B cell (primary cell): ENCODE measurements at regions not wholly inside any gene's neighbourhood (a gene's known extent, or its start where the extent isn't known, plus 50 kb on each side); places are given as distances from the start of the nearest gene placed in this dataset.

Experiments used
- ATAC-seq: fragments of 200-7000 bp; cut with Tn5 transposase; one replicate; pipeline ENCODE4 v1.10.0; 2021; ENCODE audit warnings: low read depth, mild to moderate bottlenecking, moderate number of reproducible peaks, moderate library complexity
- CTCF ChIA-PET: fragments of 350-600 bp; sonication (Branson Sonifier 250); formaldehyde crosslinking; loops from one replicate; lab custom pipeline; 2021; ENCODE audit warnings: antibody characterized with exemption, inconsistent platforms; lab: Charles Lee
- POLR2A ChIA-PET: fragments of 350-600 bp; sonication (Branson Sonifier 250); formaldehyde crosslinking; loops from one replicate; lab custom pipeline; 2021; ENCODE audit warnings: antibody characterized with exemption; lab: Charles Lee
- DNase-seq: peaks from one replicate; pipeline ENCODE4 v3.0.0; 2013
- H2AFZ ChIP-seq: 2 replicates; pipeline ENCODE4 v1.6.1; 2012; ENCODE audit warnings: mild to moderate bottlenecking, low read depth, low read length; ENCODE audit not compliant: insufficient read depth, poor library complexity, severe bottlenecking
- H3K27ac ChIP-seq, 2 donors: 1 replicate in 1 of 2; 2 replicates in 1 of 2; pipeline ENCODE4 v1.5.1; 2012 to 2013; ENCODE audit warnings: low read length in 2 of 2, mild to moderate bottlenecking in 2 of 2, moderate library complexity in 1 of 2
- H3K27me3 ChIP-seq, 4 experiments: fragments of 200-600 bp in 1 of 4; sonication (generic) in 1 of 4; replicated peaks in 1 of 4; 1 replicate in 2 of 4; 2 replicates in 2 of 4; pipeline versions ENCODE4 v1.6.1 to v1.7.0; 2013 to 2016; ENCODE audit warnings: low read length in 3 of 4, mild to moderate bottlenecking in 2 of 4, mixed read lengths in 1 of 4, moderate library complexity in 1 of 4; ENCODE audit not compliant: insufficient read depth in 4 of 4, control insufficient read depth in 3 of 4; ENCODE audit errors: control extremely low read depth in 1 of 4
- H3K36me3 ChIP-seq, 2 experiments: replicated peaks in 1 of 2; 1 replicate in 1 of 2; 2 replicates in 1 of 2; pipeline versions ENCODE4 v1.6.1 to v1.7.1; 2013; ENCODE audit warnings: low read length in 1 of 2; ENCODE audit not compliant: insufficient read depth in 2 of 2, control insufficient read depth in 1 of 2; ENCODE audit errors: control extremely low read depth in 1 of 2, extremely low read depth in 1 of 2
- H3K4me1 ChIP-seq, 2 donors: fragments of 200-600 bp in 1 of 2; sonication (generic) in 1 of 2; 1 replicate in 1 of 2; 2 replicates in 1 of 2; pipeline versions ENCODE4 v1.5.1 to v1.6.1; 2013 to 2017; ENCODE audit warnings: low read length in 2 of 2; ENCODE audit not compliant: control insufficient read depth in 2 of 2, insufficient read depth in 2 of 2
- H3K4me2 ChIP-seq: replicated peaks from 2 replicates; pipeline ENCODE3; 2012; ENCODE audit warnings: mild to moderate bottlenecking, low read depth, low read length; ENCODE audit not compliant: poor library complexity, severe bottlenecking
- H3K4me3 ChIP-seq, 5 experiments: fragments of 200-600 bp in 1 of 5; sonication (generic) in 1 of 5; 1 replicate in 3 of 5; 2 replicates in 2 of 5; pipeline versions ENCODE4 v1.5.1 to v1.7.0; 2011 to 2016; ENCODE audit warnings: low read length in 4 of 5, mild to moderate bottlenecking in 4 of 5, low read depth in 2 of 5, control low read depth in 1 of 5, moderate library complexity in 1 of 5; ENCODE audit not compliant: insufficient read depth in 1 of 5; ENCODE audit errors: control extremely low read depth in 1 of 5, extremely low read depth in 1 of 5
- H3K79me2 ChIP-seq: fragments of 200-600 bp; sonication (generic); one replicate; pipeline ENCODE4 v1.6.0; 2016; ENCODE audit warnings: low read length; ENCODE audit not compliant: control insufficient read depth, insufficient read depth
- H3K9ac ChIP-seq: fragments of 200-600 bp; sonication (generic); 2 replicates; pipeline ENCODE4 v1.6.1; 2017; ENCODE audit warnings: mild to moderate bottlenecking, low read length, moderate library complexity
- H3K9me3 ChIP-seq, 3 donors: one replicate each; pipeline versions ENCODE4 v1.6.1 to v1.7.1; 2013; ENCODE audit warnings: low read length in 2 of 3; ENCODE audit not compliant: control insufficient read depth in 2 of 3, insufficient read depth in 1 of 3; ENCODE audit errors: control extremely low read depth in 1 of 3
- H4K20me1 ChIP-seq: 2 replicates; pipeline ENCODE4 v1.6.0; 2012; ENCODE audit warnings: mild to moderate bottlenecking, low read length; ENCODE audit not compliant: insufficient read depth, control insufficient read depth, poor library complexity, severe bottlenecking
- H3K27ac Mint-ChIP-seq: one replicate; pipeline ENCODE4 v1.8.0; 2021; ENCODE audit warnings: mixed read lengths
- H3K27me3 Mint-ChIP-seq: one replicate; pipeline ENCODE4 v1.8.0; 2021; ENCODE audit warnings: mixed read lengths
- H3K4me1 Mint-ChIP-seq: one replicate; pipeline ENCODE4 v1.8.0; 2021; ENCODE audit warnings: mixed read lengths
- H3K4me3 Mint-ChIP-seq: one replicate; pipeline ENCODE4 v1.8.0; 2021; ENCODE audit warnings: mixed read lengths
- H3K9me3 Mint-ChIP-seq: one replicate; pipeline ENCODE4 v1.8.0; 2022; ENCODE audit warnings: mixed read lengths; ENCODE audit not compliant: insufficient read depth
- EZH2 ChIP-seq: IDR thresholded peaks from 2 replicates; pipeline ENCODE4 v1.6.1; 2012; ENCODE audit warnings: borderline replicate concordance, low read depth, mild to moderate bottlenecking, moderate library complexity, low read length; ENCODE audit not compliant: insufficient read depth, poor library complexity, severe bottlenecking
- WGBS: methylation state at CpG from one replicate; pipeline ENCODE4 v1.1.5; 2013; ENCODE audit warnings: missing lambda C conversion rate; ENCODE audit not compliant: insufficient coverage; 5-methylcytosine and 5-hydroxymethylcytosine counted together
- intact Hi-C: fragments of 100-400 bp; cut with micrococcal nuclease; formaldehyde crosslinking; loops from one replicate; pipeline ENCODE4 v1.10.0; 2022
- TF ChIP-seq, protein P1 (sequence below): fragments of 200-600 bp; IDR thresholded peaks from one replicate; pipeline ENCODE4 v1.8.0; 2022; ENCODE audit warnings: antibody characterized with exemption, mild to moderate bottlenecking

- Mint-ChIP-seq H3K27me3 (peaks cover 10% of the 10 kb centered on the region), H3K27ac (no peak overlapping the region), H3K4me3 (no peak overlapping the region), H3K9me3 (peaks cover 8% of the 10 kb centered on the region), H3K4me1 (no peaks in the 10 kb centered on the region)
- Histone ChIP-seq H2AFZ (no peak overlapping the region), H3K4me2 (no peak overlapping the region), H3K27ac (no peak overlapping the region), H3K4me3 (no peak overlapping the region), H3K9ac (no peak overlapping the region), H3K36me3 (no peaks in the 10 kb centered on the region), H3K9me3 (peaks cover 0 to 3% (median 0%) of the 10 kb centered on the region in 3 donors), H3K79me2 (no peaks in the 10 kb centered on the region), H3K27me3 (no peaks in the 10 kb centered on the region), H4K20me1 (no peaks in the 10 kb centered on the region), H3K4me1 (no peaks in the 10 kb centered on the region)
- intact Hi-C loops = no loop called here
- no peak for ATAC-seq
- no peak for DNase-seq
- POLR2A ChIA-PET = no interaction called here
- TF ChIP-seq, protein P1, sequence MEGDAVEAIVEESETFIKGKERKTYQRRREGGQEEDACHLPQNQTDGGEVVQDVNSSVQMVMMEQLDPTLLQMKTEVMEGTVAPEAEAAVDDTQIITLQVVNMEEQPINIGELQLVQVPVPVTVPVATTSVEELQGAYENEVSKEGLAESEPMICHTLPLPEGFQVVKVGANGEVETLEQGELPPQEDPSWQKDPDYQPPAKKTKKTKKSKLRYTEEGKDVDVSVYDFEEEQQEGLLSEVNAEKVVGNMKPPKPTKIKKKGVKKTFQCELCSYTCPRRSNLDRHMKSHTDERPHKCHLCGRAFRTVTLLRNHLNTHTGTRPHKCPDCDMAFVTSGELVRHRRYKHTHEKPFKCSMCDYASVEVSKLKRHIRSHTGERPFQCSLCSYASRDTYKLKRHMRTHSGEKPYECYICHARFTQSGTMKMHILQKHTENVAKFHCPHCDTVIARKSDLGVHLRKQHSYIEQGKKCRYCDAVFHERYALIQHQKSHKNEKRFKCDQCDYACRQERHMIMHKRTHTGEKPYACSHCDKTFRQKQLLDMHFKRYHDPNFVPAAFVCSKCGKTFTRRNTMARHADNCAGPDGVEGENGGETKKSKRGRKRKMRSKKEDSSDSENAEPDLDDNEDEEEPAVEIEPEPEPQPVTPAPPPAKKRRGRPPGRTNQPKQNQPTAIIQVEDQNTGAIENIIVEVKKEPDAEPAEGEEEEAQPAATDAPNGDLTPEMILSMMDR = no peak
- TF ChIP-seq EZH2 = no peak
- CTCF ChIA-PET = no interaction called here
Measured at GRCh38 chr21:36552434-36552785, 72.5 kb upstream of the CLDN14 start.

DNA sequence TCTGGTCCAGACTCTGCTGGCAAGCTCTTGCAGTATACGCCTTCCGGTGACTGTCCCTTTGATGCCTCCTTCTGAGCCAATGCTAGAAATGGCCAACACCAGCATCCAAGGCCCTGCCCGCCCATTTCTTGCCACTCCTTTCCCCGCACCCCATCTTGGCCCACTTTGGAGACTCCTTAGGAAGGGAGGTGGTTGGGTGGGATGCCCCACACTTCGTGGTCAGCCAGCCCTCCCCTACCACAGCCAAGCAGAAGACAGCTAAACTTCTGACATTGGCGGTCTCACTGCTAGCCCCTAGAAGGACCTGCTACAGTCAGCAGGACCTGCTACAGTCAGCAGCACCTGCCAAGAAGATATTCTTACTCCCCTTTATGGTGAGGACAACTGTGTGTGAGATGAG lies 73.5 kb upstream of the CLDN14 start:
- ChIA-PET POLR2A (no interaction called here), CTCF (no interaction called here)
- Histone ChIP-seq H3K9me3 (peaks cover 0 to 3% (median 0%) of the 10 kb centered on the region in 3 donors), H3K4me1 (no peaks in the 10 kb centered on the region), H3K9ac (no peak overlapping the region), H4K20me1 (no peaks in the 10 kb centered on the region), H3K4me3 (no peak overlapping the region), H3K79me2 (no peaks in the 10 kb centered on the region), H3K27me3 (no peaks in the 10 kb centered on the region), H2AFZ (no peak overlapping the region), H3K4me2 (no peak overlapping the region), H3K36me3 (no peaks in the 10 kb centered on the region), H3K27ac (no peak overlapping the region)
- TF ChIP-seq EZH2 = no peak
- TF ChIP-seq, protein P1 = no peak
- Mint-ChIP-seq H3K4me1 (no peaks in the 10 kb centered on the region), H3K4me3 (no peak overlapping the region), H3K27ac (no peak overlapping the region), H3K27me3 (peaks cover 14% of the 10 kb centered on the region), H3K9me3 (peaks cover 8% of the 10 kb centered on the region)
- no peak for ATAC-seq
- intact Hi-C loops = no loop called here
- WGBS = 92% methylated on average over 4 of the region's 6 CpGs
- no peak for DNase-seq
